ENCODE measurements at regions not wholly inside any gene's neighbourhood (a gene's known extent, or its start where the extent isn't known, plus 50 kb on each side); places are given as distances from the start of the nearest gene placed in this dataset.
"Not testable (repeated sequence)": the region's sequence is repeated elsewhere in the genome, so short reads cannot be mapped to it uniquely, and the experiment has no call there.

GRCh38 chr6:122264557-122264956, 134.9 kb upstream of the HSF2 start:
- Mint-ChIP-seq H3K4me3 (no peak overlapping the region), H3K36me3 (ENCODE audit: low read depth) (no peaks in the 10 kb centered on the region), H3K9me3 (no peaks in the 10 kb centered on the region), H3K4me1 (ENCODE audit: low read depth) (no peaks in the 10 kb centered on the region), H3K27me3 (peaks cover 5% of the 10 kb centered on the region), H3K27ac (no peak overlapping the region)

DNA sequence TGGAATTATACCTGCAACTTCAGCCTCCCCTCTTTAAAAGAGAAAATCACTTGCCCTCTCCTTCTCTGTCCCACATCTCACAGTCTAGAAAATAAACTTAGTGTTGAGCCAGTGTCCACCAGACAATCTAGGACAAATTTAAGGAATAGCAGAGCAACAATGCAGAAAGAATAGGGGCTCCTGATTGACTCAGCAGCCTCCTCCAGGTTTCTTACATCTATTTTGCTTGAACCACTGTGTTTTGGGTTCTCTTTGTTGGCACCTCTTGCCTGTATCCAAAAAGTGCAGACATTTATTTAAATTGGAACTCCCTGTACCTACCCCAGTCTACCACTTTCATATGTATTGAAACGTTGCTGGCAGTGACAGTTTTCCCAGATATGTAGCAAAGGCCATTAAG, 133.7 kb upstream of the HSF2 start:
- Mint-ChIP-seq H3K4me1 (ENCODE audit: low read depth) (no peaks in the 10 kb centered on the region), H3K27me3 (peaks cover 5% of the 10 kb centered on the region), H3K27ac (no peak overlapping the region), H3K4me3 (no peak overlapping the region), H3K36me3 (ENCODE audit: low read depth) (no peaks in the 10 kb centered on the region), H3K9me3 (no peaks in the 10 kb centered on the region)

DNA sequence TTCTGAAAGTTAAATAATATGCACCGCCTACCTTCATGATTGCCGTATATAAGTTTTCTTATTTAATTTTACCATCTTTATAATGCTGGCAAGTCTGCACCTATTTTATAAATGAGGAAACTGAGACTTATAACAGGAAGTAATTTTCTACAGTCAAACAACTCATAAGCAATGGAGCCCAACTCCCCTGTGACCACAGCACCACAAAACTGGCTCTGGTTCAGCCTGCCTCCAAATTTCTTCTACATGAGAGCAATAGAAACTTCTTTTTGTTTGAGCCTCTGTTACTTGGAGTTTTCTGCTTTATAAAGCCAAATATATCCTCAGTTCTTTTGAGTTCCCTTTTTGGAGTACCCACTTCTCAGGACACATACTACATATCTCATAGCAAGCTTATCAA, 131.1 kb upstream of the HSF2 start:
- H3K4me3 Mint-ChIP-seq = no peak overlapping the region

GRCh38 chr6:122276637-122277036, 122.8 kb upstream of the HSF2 start:
- no peaks in the 10 kb centered on the region for H3K36me3 Mint-ChIP-seq (ENCODE audit: low read depth)
- no peak overlapping the region for H3K27ac Mint-ChIP-seq
- H3K4me3 Mint-ChIP-seq = no peak overlapping the region
- no peaks in the 10 kb centered on the region for H3K4me1 Mint-ChIP-seq (ENCODE audit: low read depth)
- H3K9me3 Mint-ChIP-seq = no peaks in the 10 kb centered on the region
- H3K27me3 Mint-ChIP-seq = peaks cover 7% of the 10 kb centered on the region

More for the DNA sequence above, 131.1 kb upstream of the HSF2 start:
- no peaks in the 10 kb centered on the region for H3K4me1 Mint-ChIP-seq (ENCODE audit: low read depth)
- no peak overlapping the region for H3K27ac Mint-ChIP-seq
- H3K27me3 Mint-ChIP-seq = peaks cover 3% of the 10 kb centered on the region
- no peaks in the 10 kb centered on the region for H3K36me3 Mint-ChIP-seq (ENCODE audit: low read depth)
- no peaks in the 10 kb centered on the region for H3K9me3 Mint-ChIP-seq

DNA sequence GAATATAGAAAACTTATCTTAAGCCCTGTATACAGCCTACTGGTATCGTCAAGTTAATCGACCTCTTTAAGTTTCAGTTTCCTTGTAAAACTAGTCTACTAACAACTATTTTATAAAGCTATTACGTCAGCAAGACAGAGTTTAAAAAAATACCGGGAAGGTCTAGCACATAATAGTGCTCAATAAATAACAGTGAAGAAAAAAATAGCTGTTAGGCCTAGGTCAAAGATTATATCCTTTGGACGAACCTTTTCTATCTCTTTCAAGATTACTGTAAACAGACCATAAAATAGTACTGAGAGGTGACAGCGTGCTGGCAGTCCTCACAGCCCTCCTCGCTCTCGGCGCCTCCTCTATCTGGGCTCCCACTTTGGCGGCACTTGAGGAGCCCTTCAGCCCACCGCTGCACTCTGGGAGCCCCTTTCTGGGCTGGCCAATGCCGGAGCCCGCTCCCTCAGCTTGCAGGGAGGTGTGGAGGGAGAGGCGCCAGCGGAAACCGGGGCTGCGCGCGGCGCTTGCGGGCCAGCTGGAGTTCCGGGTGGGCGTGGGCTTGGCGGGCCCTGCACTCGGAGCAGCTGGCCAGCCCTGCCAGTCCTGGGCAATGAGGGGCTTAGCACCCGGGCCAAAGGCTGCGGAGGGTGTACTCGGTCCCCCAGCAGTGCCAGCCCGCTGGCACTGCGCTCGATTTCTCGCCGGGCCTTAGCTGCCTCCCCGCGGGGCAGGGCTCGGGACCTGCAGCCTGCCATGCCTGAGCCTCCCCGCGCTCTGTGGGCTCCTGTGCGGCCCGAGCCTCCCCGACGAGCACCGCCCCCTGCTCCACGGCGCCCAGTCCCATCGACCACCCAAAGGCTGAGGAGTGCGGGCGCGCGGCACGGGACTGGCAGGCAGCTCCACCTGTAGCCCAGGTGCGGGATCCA, 119.1 kb upstream of the HSF2 start:
- not testable (repeated sequence) for H3K27me3 Mint-ChIP-seq; H3K27ac Mint-ChIP-seq; H3K36me3 Mint-ChIP-seq (ENCODE audit: low read depth); H3K4me3 Mint-ChIP-seq; H3K9me3 Mint-ChIP-seq; H3K4me1 Mint-ChIP-seq (ENCODE audit: low read depth)

DNA sequence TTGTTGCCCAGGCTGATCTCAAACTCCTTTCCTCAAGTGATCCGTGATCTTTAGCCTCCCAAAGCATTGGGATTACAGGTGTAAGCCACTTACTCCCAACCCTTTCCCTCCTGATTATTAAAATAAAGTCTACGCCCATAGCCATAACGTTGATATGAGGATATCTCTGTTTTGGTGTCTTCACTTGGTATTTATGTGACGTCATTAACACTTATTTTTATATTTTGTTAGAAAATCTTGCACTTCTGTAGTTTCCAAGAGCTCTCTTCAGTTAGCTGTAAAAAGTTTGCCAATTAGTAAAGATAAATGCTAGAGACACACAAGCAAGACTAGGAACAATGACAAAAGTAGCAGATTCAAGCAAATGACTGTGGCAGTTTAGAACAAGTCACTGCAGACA, 115.6 kb upstream of the HSF2 start:
- Mint-ChIP-seq H3K27me3 (no peaks in the 10 kb centered on the region), H3K36me3 (ENCODE audit: low read depth) (no peaks in the 10 kb centered on the region), H3K4me1 (ENCODE audit: low read depth) (no peaks in the 10 kb centered on the region), H3K27ac (no peak overlapping the region), H3K4me3 (no peak overlapping the region), H3K9me3 (no peaks in the 10 kb centered on the region)

GRCh38 chr6:122284848-122285247, 114.6 kb upstream of the HSF2 start:
- Mint-ChIP-seq H3K36me3 (ENCODE audit: low read depth) (no peaks in the 10 kb centered on the region), H3K4me1 (ENCODE audit: low read depth) (no peaks in the 10 kb centered on the region), H3K27ac (no peak overlapping the region), H3K4me3 (no peak overlapping the region), H3K9me3 (no peaks in the 10 kb centered on the region), H3K27me3 (no peaks in the 10 kb centered on the region)

DNA sequence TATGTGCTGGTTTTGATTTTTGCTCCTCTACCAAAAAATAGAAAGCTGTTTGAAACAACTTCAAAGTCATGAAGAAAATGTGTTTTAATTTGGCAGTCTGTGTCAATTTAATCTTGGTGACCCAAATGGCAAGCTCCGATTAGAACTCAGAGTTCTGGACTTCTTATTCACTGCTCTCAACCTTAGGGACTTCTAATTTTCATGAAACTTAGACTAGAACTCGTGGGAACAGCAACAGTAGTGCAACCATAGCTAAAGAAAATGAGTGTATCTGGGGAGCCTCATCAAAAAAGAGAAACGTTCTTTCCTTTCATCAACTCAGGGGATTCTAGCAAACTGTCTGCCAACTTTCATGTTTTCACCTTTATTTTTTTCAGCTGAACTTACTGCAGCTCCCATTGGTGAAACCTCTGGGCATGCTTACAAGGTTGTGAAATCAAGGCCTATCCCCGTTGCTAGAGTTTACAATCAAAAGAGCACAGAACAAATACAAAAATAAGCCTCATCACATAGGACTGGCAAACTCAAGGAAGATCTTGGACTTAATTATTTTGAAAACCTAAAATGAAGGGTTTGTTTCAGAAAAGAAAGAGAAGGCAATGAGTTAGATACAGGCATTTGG, 114.0 kb upstream of the HSF2 start:
- no peaks in the 10 kb centered on the region for H3K36me3 Mint-ChIP-seq (ENCODE audit: low read depth)
- H3K4me1 Mint-ChIP-seq (ENCODE audit: low read depth) = no peaks in the 10 kb centered on the region
- no peak overlapping the region for H3K4me3 Mint-ChIP-seq

DNA sequence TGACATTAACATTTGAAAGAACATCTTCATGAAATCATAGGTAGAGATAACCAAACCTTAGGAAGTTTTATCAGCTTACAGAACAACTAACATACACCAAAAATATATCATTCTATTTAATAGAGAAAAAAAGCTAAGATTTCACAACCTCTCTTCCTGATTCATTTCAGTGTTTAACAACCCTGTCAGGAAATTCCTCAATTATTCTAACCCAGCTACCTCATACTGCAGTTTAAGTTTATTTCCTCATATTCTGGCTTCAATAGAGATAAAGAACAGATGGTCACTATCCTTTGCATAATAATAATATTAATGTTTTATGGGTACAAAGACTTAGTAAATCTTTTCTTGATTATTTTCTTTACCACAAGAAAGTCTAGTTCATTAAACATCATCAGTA, 112.9 kb upstream of the HSF2 start:
- Mint-ChIP-seq H3K27ac (no peak overlapping the region), H3K4me3 (no peak overlapping the region), H3K36me3 (ENCODE audit: low read depth) (no peaks in the 10 kb centered on the region), H3K27me3 (no peaks in the 10 kb centered on the region), H3K4me1 (ENCODE audit: low read depth) (no peaks in the 10 kb centered on the region), H3K9me3 (no peaks in the 10 kb centered on the region)

More for the DNA sequence above, 114.0 kb upstream of the HSF2 start:
- H3K9me3 Mint-ChIP-seq = no peaks in the 10 kb centered on the region
- H3K27me3 Mint-ChIP-seq = no peaks in the 10 kb centered on the region
- no peak overlapping the region for H3K27ac Mint-ChIP-seq

DNA sequence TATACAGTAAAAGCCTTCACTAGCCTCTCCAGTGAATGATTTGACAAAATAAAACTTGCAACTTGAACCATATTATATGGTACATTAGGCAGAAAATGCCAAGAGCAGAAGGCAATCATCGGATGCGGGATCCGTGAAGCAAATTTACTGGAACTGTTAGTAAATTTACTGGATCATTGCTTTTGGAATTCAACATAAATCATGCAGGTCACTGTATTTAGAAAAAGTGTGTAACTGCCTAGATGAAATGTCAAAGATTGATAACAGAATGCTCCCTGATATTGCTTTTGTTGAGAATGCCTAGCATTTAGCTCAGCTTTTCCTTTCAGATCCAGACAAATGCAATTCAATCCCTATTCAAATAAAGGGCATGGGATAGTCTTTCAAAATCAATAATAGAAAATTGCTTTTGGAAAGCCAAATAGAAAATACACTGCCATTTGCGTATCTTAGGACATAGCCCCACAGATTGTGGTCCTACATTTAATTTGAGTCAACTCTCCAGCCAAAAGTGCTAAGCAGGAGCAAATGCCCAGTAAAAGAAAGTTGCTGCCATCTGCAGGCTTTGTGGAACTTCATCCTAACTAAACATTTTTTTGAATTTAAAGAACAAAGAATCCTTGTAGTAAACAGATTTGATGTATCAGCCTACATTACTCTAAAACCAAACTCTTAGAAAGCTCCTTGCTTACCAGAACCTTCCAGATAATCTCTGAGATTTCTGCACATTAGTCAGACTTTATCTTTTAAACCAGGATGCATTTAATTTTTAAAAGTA, 109.5 kb upstream of the HSF2 start:
- Mint-ChIP-seq H3K4me1 (ENCODE audit: low read depth) (no peaks in the 10 kb centered on the region), H3K27ac (no peak overlapping the region), H3K27me3 (peaks cover 4% of the 10 kb centered on the region), H3K4me3 (no peak overlapping the region), H3K36me3 (ENCODE audit: low read depth) (no peaks in the 10 kb centered on the region), H3K9me3 (no peaks in the 10 kb centered on the region)

DNA sequence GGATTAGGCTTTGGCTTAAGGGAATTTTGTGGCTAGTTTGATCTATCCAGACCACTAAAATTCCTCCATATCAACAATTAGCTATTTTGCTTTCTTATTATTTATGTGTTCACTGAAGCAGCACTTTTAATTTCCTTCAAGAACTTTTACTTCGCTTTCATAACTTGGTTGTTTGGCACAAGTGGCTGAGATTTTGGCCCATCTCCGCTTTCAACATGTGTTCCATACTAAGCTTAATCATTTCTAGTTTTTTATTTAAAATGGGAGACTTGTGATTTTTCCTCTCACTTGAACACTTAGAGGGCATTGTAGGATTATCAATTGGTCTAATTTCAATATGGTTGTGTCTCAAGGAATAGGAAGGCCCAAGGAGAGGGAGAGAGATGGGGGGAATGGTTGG, 102.4 kb upstream of the HSF2 start:
- H3K27me3 Mint-ChIP-seq = peaks cover 4% of the 10 kb centered on the region
- H3K36me3 Mint-ChIP-seq (ENCODE audit: low read depth) = no peaks in the 10 kb centered on the region
- H3K4me1 Mint-ChIP-seq (ENCODE audit: low read depth) = no peaks in the 10 kb centered on the region
- H3K4me3 Mint-ChIP-seq = no peak overlapping the region
- H3K9me3 Mint-ChIP-seq = no peaks in the 10 kb centered on the region
- H3K27ac Mint-ChIP-seq = no peak overlapping the region

GRCh38 chr6:122302067-122302466, 97.4 kb upstream of the HSF2 start:
- Mint-ChIP-seq H3K36me3 (ENCODE audit: low read depth) (no peaks in the 10 kb centered on the region), H3K27ac (no peak overlapping the region), H3K27me3 (peaks cover 10% of the 10 kb centered on the region), H3K9me3 (peaks cover 9% of the 10 kb centered on the region), H3K4me3 (no peak overlapping the region), H3K4me1 (ENCODE audit: low read depth) (no peaks in the 10 kb centered on the region)

DNA sequence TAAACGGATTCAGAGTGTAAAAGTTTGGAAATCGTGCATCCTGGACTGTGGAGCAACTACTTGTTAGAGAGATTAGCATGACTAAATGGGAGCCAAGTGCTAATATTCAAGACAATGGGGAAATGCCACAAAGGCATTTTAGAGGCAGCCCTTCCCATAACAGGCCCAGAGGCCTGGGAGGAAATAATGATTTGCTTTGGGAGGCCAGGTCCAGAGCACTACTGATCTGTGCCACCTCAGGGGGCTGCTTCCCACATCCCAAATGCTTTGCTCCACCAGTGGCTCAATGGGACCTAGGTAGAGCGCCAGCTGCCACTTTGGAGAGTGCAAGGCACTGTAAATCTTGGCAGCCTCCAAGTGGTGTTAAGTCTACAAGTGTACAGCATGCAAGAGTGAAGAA, 91.9 kb upstream of the HSF2 start:
- H3K4me3 Mint-ChIP-seq = no peak overlapping the region
- H3K27ac Mint-ChIP-seq = no peak overlapping the region
- H3K9me3 Mint-ChIP-seq = peaks cover 24% of the 10 kb centered on the region
- H3K27me3 Mint-ChIP-seq = peaks cover 14% of the 10 kb centered on the region
- no peaks in the 10 kb centered on the region for H3K36me3 Mint-ChIP-seq (ENCODE audit: low read depth)
- H3K4me1 Mint-ChIP-seq (ENCODE audit: low read depth) = no peaks in the 10 kb centered on the region

DNA sequence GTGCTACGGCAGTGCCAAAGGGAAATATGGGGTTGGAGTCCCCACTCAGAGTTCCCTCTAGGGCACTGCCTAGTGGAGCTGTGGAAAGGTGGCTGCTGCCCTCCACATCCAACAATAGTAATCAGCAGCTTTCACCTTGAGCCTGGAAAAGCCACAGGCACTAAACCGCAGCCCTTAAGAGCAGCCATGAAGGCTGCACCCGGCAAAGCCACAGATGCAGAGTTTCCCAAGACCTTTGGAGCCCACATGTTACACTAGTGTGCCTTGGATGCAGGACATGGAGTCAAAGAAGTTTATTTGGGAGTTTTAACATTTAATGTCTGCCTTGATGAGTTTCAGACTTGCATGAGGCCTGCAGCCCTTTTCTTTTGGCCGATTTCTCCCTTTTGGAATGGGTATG, 91.4 kb upstream of the HSF2 start:
- no peaks in the 10 kb centered on the region for H3K36me3 Mint-ChIP-seq (ENCODE audit: low read depth)
- H3K4me1 Mint-ChIP-seq (ENCODE audit: low read depth) = no peaks in the 10 kb centered on the region
- no peak overlapping the region for H3K27ac Mint-ChIP-seq
- peaks cover 19% of the 10 kb centered on the region for H3K27me3 Mint-ChIP-seq
- H3K4me3 Mint-ChIP-seq = no peak overlapping the region
- H3K9me3 Mint-ChIP-seq = peaks cover 24% of the 10 kb centered on the region

DNA sequence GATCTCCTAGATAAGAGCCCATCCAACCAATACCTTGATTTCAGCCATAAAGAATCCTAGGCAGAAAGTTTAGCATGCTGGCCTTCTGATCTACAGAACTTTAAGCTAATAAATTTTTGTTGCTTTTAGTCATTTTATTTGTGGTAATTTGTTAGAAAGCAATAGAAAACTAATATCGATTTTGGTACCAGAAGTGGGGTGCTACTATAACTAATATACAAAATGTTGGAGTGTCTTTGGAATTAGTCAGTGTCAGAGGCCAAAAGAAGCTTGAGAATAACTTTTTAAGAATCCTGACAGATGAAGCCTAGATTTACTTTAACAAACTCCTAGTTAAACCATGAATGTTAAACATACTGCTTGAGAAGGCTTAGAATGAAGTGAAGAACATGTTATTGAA, 83.6 kb upstream of the HSF2 start:
- H3K4me1 Mint-ChIP-seq (ENCODE audit: low read depth) = no peaks in the 10 kb centered on the region
- no peaks in the 10 kb centered on the region for H3K36me3 Mint-ChIP-seq (ENCODE audit: low read depth)
- peaks cover 11% of the 10 kb centered on the region for H3K27me3 Mint-ChIP-seq
- H3K4me3 Mint-ChIP-seq = no peak overlapping the region
- H3K27ac Mint-ChIP-seq = no peak overlapping the region
- H3K9me3 Mint-ChIP-seq = peaks cover 6% of the 10 kb centered on the region

Data from stimulated activated naive CD8-positive, alpha-beta T cell treated with anti-CD3 and anti-CD28 coated beads, Interleukin-15, Interleukin-2, amounts not matched to agents 100 ng/mL and 50 ng/mL, for 24 hours (primary cell).